Smooth muscle cell (in vitro differentiated cells): ENCODE measurements at regions not wholly inside any gene's neighbourhood (a gene's known extent, or its start where the extent isn't known, plus 50 kb on each side); places are given as distances from the start of the nearest gene placed in this dataset.

ENCODE experiments used
- DNase-seq: peaks from one replicate; lab custom pipeline; 2025; ENCODE audit not compliant: unreplicated experiment; lab: John Stamatoyannopoulos, UW
- H2AFZ ChIP-seq: fragments of 200-600 bp; sonication (generic); 2 replicates; pipeline ENCODE4 v1.6.0; 2016; ENCODE audit warnings: antibody characterized with exemption, low read depth, mild to moderate bottlenecking
- H3F3A ChIP-seq: fragments of 200-600 bp; sonication (generic); 2 replicates; pipeline ENCODE4 v1.6.0; 2017; ENCODE audit warnings: antibody characterized with exemption, low read depth
- H3K27ac ChIP-seq: fragments of 200-600 bp; sonication (generic); 2 replicates; pipeline ENCODE4 v1.5.1; 2016; ENCODE audit warnings: low read depth, mild to moderate bottlenecking
- H3K27me3 ChIP-seq: fragments of 200-600 bp; sonication (generic); 2 replicates; pipeline ENCODE4 v1.6.1; 2016; ENCODE audit warnings: low read depth, mild to moderate bottlenecking
- H3K36me3 ChIP-seq: fragments of 200-600 bp; sonication (generic); 2 replicates; pipeline ENCODE4 v1.5.1; 2016; ENCODE audit warnings: low read depth
- H3K4me1 ChIP-seq: fragments of 200-600 bp; sonication (generic); 2 replicates; pipeline ENCODE4 v1.5.1; 2016; ENCODE audit warnings: low read depth
- H3K4me2 ChIP-seq: fragments of 200-600 bp; sonication (generic); 2 replicates; pipeline ENCODE4 v1.6.0; 2016; ENCODE audit warnings: mild to moderate bottlenecking
- H3K4me3 ChIP-seq: fragments of 200-600 bp; sonication (generic); 2 replicates; pipeline ENCODE4 v1.5.1; 2016; ENCODE audit warnings: mild to moderate bottlenecking
- H3K79me2 ChIP-seq: fragments of 200-600 bp; sonication (generic); 2 replicates; pipeline ENCODE4 v1.6.0; 2016; ENCODE audit warnings: low read depth, mild to moderate bottlenecking
- H3K9ac ChIP-seq: fragments of 200-600 bp; sonication (generic); 2 replicates; pipeline ENCODE4 v1.6.0; 2016; ENCODE audit warnings: low read depth
- H3K9me3 ChIP-seq: fragments of 200-600 bp; sonication (generic); replicated peaks from 2 replicates; pipeline ENCODE4 v1.5.1; 2016; ENCODE audit warnings: low read depth
- H4K20me1 ChIP-seq: fragments of 200-600 bp; sonication (generic); 2 replicates; pipeline ENCODE4 v1.6.0; 2016; ENCODE audit warnings: low read depth
- CTCF ChIP-seq: fragments of 200-600 bp; sonication (generic); IDR thresholded peaks from 2 replicates; pipeline ENCODE4 v1.5.1; 2017; ENCODE audit warnings: borderline replicate concordance, mild to moderate bottlenecking, antibody characterized with exemption; ENCODE audit not compliant: insufficient read depth, poor library complexity, severe bottlenecking
- WGBS: methylation state at CpG from one replicate; pipeline ENCODE4 v1.1.7; 2016; ENCODE audit warnings: low lambda C conversion rate; 5-methylcytosine and 5-hydroxymethylcytosine counted together

GRCh38 chr4:141909541-141909940 lies 273.2 kb downstream of the IL15 start:
- H3K9ac ChIP-seq, result no peak overlapping the region
- no peaks in the 10 kb centered on the region for H3K4me1 ChIP-seq
- H3K79me2 ChIP-seq, result no peaks in the 10 kb centered on the region
- TF ChIP-seq CTCF, result no peak
- no peak overlapping the region for H3K4me2 ChIP-seq
- no peak overlapping the region for H3K4me3 ChIP-seq
- no peak for DNase-seq
- H3K27ac ChIP-seq, result no peak overlapping the region
- no peak overlapping the region for H2AFZ ChIP-seq
- no peaks in the 10 kb centered on the region for H4K20me1 ChIP-seq
- H3K9me3 ChIP-seq, result no peaks in the 10 kb centered on the region
- no peaks in the 10 kb centered on the region for H3F3A ChIP-seq
- no peaks in the 10 kb centered on the region for H3K36me3 ChIP-seq
- H3K27me3 ChIP-seq, result no peaks in the 10 kb centered on the region

- Histone ChIP-seq H3K9me3 (no peaks in the 10 kb centered on the region), H3K4me3 (no peak overlapping the region), H3F3A (no peaks in the 10 kb centered on the region), H2AFZ (no peak overlapping the region), H3K79me2 (no peaks in the 10 kb centered on the region), H3K27me3 (no peaks in the 10 kb centered on the region), H3K36me3 (no peaks in the 10 kb centered on the region), H4K20me1 (no peaks in the 10 kb centered on the region), H3K9ac (no peak overlapping the region), H3K4me1 (no peaks in the 10 kb centered on the region), H3K27ac (no peak overlapping the region), H3K4me2 (no peak overlapping the region)
- WGBS, result 79% methylated on average over 4 of the region's 4 CpGs
- no peak for TF ChIP-seq CTCF
- DNase-seq, result no peak
These were observed 276.4 kb downstream of the IL15 start for GRCh38 chr4:141912831-141913230.

GRCh38 chr4:141913928-141914327 lies 277.5 kb downstream of the IL15 start:
- DNase-seq, result no peak
- Histone ChIP-seq H2AFZ (no peak overlapping the region), H4K20me1 (no peaks in the 10 kb centered on the region), H3K4me3 (no peak overlapping the region), H3K27ac (no peak overlapping the region), H3K79me2 (no peaks in the 10 kb centered on the region), H3F3A (no peaks in the 10 kb centered on the region), H3K27me3 (no peaks in the 10 kb centered on the region), H3K36me3 (no peaks in the 10 kb centered on the region), H3K9ac (no peak overlapping the region), H3K4me2 (no peak overlapping the region), H3K4me1 (no peaks in the 10 kb centered on the region), H3K9me3 (no peaks in the 10 kb centered on the region)
- no peak for TF ChIP-seq CTCF
- WGBS, result 85% methylated on average over 1 of the region's 1 CpG

- no peaks in the 10 kb centered on the region for H3K79me2 ChIP-seq
- H3K4me2 ChIP-seq, result no peak overlapping the region
- H4K20me1 ChIP-seq, result no peaks in the 10 kb centered on the region
- no peaks in the 10 kb centered on the region for H3K27me3 ChIP-seq
- no peaks in the 10 kb centered on the region for H3K36me3 ChIP-seq
- peak overlapping the region; percentile 21 for H2AFZ ChIP-seq
- no peaks in the 10 kb centered on the region for H3K9me3 ChIP-seq
- no peak overlapping the region for H3K27ac ChIP-seq
- no peak overlapping the region for H3K4me3 ChIP-seq
- H3K4me1 ChIP-seq, result no peaks in the 10 kb centered on the region
- no peak overlapping the region for H3K9ac ChIP-seq
- TF ChIP-seq CTCF, result no peak
- DNase-seq, result no peak
- H3F3A ChIP-seq, result no peaks in the 10 kb centered on the region
- 88% methylated on average over 1 of the region's 1 CpG for WGBS
These were observed 278.4 kb downstream of the IL15 start for GRCh38 chr4:141914746-141915145.
